GM23248 (cell line): ENCODE measurements at regions not wholly inside any gene's neighbourhood (a gene's known extent, or its start where the extent isn't known, plus 50 kb on each side); places are given as distances from the start of the nearest gene placed in this dataset.
"Not testable (repeated sequence)": the region's sequence is repeated elsewhere in the genome, so short reads cannot be mapped to it uniquely, and the experiment has no call there.

ENCODE experiments used
- EZH2 ChIP-seq: fragments of 200-600 bp; sonication (generic); IDR thresholded peaks from 2 replicates; pipeline ENCODE4 v1.6.1; 2018; ENCODE audit warnings: antibody characterized with exemption, mild to moderate bottlenecking; ENCODE audit not compliant: insufficient read depth, poor library complexity, severe bottlenecking
- EZH2phosphoT487 ChIP-seq: fragments of 200-600 bp; sonication (generic); IDR thresholded peaks from 2 replicates; pipeline ENCODE4 v1.6.1; 2018; ENCODE audit warnings: antibody characterized with exemption, moderate library complexity, mild to moderate bottlenecking, low read depth; ENCODE audit not compliant: insufficient read depth

DNA sequence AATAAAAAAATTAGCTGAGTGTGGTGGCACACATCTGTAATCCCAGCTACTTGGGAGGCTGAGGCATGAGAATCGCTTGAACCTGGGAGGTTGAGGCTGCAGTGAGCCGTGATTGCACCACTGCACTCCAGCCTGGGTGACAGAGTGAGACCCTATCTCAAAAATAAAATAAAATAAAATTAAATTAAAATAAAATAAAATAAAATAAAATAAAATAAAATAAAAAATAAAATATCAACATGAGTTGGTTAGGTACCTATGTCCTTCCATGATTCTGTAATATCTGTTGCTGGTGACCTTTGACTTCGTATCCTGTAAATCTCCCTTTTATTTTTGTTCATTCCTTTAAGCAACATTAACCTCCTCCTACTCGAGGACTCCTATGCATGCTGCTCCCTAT lies 59.6 kb downstream of the TANC2 start:
- TF ChIP-seq EZH2, EZH2phosphoT487: not testable (repeated sequence)
